Islet of Langerhans (tissue), 1 donor: ENCODE measurements at regions not wholly inside any gene's neighbourhood (a gene's known extent, or its start where the extent isn't known, plus 50 kb on each side); places are given as distances from the start of the nearest gene placed in this dataset.

Experiments
- FAIRE-seq: peaks from one replicate; lab custom pipeline; 2011; peaks lifted over from hg19 to GRCh38; lab: Jason Lieb, UNC

DNA sequence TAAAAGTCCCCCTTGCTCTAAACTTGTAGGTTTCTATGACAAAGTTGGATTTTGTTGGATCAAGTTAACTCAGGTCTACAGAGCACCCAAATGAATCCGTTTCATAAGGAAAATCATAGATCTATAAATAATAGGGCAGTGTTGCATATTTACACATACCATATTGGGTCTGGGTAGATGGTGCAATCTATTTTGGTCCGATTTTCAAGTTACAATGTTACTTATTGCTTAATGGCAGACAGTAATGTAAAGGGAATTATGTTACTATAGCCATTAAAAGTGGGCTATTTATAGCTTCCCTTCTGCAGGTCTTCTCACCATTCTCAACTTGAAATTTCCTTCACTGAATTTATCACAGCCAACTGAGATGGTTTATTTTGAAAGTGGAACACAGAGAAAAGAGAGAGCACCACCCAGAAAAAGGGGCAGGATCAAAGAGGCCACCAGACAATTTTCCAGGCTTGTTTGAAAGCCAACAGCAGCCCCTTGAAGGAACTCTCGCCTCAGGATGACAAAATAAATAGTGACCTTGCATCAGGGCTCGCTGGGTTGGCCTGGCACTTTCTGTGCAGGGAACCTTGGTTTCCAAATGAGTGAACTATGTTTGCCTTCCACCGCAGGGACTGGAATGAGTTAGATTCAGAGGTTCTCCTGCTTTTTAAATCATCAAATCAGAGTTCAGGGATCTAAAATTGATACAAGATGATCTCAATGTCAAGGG lies 260.2 kb upstream of the HES1 start:
- FAIRE-seq, result no peak

DNA sequence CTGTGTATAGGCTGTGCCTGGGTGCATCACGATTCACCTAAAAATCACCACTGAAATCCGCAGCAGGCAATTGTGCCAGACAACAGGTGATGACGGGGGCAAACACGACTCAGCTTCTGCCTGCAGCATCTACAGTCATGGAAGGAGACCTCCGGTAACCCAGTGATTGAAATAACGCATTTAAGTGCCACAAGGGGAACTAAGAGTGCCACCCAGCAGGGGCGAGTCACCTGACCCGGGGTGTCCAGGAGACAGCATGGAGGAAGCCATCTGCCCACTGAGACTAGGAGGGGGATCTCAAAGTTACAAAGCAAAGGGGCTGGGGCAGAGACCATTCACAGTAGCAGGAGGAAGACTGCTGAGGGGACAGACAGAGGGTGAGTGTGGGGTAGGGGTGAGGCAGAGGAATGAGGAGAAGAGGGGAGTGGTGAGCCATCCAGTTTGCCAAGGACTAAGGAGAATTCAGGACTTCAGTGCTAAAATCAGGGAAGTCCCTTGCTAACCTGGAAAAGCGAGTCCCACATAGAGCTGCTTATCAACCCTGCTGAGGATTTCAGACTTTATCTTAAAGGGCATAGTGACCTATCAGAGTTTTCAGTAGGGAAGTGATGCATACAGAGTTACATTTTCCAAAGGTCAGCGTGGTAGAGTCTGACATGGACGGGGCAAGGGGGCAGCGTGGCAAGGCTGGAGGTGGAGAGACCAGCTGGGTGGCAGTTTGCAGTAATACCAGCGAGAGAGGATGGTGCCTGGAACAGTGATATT lies 256.7 kb upstream of the HES1 start:
- FAIRE-seq, result no peak

DNA sequence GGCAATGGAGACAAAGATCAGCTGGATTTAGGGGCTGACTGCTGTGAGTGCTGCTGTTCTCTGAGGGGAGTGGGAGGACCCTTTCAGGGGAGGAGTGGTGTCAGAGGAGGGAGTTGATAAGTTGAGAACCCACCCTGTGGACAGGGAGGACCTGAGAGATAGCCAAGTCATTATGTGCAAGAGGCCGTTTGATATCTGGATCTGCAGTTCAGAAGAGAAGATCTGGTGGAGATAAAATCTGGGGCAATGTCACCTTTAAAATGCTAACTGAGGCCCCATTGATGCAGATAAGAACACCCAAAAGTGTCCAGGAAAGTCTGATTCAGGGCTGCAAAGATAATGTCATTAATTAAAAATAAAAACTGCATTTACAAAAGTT lies 256.1 kb upstream of the HES1 start:
- no peak for FAIRE-seq

DNA sequence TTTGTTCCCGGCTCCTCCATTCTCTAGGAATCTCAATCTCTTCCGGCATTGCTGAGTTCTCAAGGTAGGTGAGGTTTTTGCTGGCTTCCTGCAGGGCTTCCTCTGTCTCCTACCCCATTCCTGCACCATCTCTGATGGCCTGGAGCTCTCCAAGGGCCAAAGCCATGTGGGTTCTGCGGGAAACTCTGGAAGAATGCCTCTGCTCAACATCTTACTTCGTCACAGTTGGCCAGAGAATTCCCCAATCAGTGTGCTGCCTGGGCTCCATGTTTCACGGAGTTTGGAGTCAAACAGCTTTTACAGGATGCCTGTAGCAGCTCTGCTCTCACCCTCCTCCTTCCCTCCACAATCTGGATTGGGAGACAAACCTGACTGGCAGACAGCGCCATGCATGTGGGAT lies 253.9 kb upstream of the HES1 start:
- no peak for FAIRE-seq

DNA sequence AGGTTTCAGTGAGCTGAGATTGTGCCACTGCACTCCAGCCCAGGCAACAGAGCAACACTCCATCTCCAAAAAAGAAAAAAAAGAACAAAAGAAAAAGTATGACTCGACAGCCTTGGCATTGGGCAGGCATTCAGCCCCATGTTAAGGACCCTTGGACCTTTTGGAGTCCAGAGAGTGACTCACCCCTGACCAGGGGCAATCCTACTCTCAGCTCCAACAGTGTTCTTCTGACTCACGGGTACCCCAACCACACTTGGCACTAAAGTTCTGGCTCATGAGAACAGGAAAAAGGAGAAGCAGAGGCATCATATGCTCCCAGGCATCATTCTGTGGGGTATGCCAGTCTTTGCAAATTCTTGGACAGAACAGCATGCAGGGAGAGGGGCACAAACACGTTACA lies 252.4 kb upstream of the HES1 start:
- FAIRE-seq, result no peak

DNA sequence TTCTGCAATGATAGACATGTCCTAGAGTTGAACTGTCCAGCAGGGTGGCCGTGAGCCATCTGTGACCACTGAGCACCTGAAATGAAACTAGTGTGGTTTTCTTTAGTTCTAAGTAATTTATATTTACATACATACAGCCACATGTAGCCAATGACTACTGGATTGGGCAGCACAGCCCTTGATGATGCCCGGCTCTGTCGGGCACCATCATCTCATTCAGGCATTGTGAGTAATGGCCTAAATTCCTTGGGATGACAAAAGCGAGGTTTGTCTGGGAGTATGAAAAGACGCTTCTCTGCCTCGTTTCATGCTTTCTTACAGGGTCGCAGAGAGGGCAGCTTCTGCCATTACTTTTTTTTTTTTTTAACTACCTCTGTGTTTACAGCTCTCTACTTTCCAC lies 251.9 kb upstream of the HES1 start:
- no peak for FAIRE-seq

DNA sequence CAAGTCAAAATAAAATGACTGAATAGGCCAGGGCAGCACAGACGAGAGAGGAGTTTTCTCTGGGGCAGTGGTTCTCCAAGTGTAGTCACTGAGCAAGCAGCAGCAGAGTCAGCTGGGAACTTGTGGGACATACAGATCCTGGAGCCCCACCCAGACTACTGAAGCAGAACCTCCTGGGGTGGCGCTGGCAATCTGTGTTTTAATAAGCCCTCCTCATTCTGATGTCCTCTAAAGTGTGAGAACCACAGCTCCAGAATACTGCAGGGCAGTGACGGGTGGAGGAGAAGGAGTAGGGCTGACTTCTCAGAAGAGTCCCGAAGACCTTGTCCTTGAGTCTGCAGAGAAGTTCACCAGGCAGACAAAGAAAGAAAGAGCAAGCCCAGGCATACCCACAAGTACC lies 251.3 kb upstream of the HES1 start:
- no peak for FAIRE-seq

DNA sequence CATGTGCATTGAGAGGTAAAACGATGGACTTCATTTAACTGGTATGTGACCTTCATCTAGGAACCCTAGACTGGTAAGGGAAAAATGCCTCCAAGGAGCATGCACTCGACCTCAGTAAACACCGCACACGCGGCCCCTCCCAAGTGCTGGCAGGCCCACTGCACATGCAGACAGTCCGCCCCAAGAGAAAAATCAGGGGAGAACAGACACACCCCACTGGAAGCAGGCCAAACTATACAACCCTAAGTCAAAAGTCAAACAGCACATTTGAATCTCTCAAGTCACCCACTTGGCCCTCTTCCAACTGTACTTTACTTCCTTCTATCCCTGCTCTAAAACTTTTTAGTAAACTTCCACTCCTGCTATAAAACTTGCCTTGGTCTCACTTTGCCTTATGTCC lies 250.1 kb upstream of the HES1 start:
- FAIRE-seq, result no peak

DNA sequence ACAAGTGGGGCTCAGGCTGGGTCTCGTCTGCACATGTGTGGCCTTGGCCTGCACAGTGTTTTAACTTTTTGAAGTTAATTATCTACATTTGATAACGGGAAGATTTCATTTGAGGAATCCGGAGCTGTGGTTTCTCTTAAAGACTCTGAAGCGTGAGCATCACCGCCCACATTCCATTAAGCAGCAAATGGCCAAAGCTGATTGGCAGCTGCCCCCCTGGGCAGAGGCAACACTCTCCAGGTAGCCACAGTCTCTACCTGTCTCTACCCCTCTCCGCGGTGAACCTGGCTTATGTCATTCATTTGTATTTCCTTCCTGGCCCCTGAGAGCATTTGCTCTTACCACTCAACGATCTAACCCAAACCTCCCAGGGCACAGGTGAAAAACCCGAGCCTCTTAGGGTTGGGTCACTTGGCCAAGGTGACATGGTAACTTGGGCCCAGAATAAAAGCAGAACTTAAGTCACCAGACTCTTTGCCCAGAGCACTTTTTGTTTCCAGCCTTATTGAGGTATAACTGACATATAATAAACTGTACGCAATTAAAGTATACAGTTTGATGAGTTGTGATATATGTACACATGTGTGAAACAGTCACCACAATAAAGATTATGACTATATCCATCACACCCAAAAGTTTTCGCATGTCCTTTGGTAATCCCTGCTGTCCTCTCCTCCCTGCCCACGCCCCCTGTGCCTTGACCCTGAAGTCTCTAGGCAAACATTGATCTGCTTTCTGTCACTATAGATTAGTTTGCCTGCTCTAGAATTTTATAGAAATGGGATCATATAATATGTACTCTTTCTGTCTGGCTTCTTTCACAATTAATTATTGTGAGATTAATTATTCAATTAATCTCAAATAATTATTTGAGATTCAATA lies 245.7 kb upstream of the HES1 start:
- no peak for FAIRE-seq

DNA sequence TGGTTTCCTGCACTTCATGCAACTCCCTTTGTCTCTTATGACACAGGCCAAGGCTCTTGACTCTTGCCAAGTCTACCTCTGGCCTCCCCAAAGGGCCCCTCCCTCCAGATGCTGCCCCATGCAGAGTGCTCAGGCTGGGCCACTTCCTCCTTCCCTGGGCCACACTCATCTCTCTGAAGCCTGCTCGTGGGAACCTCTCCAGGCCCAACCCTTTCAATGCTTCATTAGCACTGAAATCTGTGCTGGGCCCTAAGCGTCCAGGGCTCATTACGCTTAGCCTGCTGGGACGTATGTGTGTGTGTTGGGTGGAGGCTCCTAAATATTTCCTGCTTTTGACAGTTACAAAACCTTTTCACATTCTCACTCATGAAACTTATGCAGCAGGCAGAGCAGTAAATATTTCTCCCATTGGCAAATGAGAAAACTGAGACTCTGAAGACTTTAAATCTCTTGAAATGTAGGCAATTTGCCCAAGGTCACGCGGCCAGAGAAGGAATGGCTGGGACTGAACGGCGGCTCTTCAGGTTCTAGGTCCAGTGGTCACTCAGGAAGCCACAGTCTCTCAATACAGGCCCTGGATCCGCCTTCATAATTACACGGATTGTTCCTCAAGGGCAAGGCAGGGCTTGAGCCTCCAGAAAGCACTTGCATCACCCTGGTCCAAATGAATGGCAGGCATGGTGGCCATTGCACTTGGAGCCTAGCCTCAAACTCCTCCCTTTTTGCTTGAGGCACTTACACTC lies 241.7 kb upstream of the HES1 start:
- FAIRE-seq, result no peak

DNA sequence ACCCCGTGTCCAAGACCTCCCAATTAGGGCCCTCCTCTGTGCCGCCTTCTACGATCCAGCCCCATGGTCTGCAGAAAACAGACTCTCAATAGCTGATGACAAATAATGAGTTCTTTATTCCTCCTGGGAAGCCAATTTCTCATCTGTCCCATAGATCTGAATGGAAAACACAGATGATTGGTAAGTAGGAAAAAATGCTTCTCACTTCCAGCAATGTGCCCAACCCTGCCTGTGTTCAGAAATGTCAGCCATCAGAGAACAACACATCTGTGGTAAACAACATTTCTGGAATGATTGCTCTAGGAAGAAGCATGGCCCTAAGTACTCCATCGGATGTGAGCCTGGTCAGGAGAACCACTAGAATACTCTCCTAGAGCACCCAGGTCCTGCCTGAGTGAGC lies 240.5 kb upstream of the HES1 start:
- no peak for FAIRE-seq

DNA sequence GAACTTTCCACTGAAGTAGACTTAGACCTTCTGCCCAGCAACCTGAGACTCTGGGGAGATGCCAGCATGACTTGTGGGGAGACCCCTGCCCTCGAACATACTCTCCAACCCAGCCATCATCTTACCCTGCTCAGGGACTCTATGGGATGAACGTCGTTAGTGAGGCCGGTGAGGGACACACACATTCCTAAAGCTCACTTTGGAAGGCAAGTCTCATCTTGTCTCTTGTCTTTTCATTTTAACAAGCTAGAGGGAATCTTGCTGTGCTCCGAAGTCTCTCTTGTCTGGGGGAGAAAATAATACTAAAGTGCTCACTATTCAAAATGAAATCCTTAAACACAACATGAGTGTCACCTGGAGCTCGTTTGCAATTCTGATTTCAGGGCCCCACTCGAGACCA lies 239.5 kb upstream of the HES1 start:
- FAIRE-seq, result no peak

DNA sequence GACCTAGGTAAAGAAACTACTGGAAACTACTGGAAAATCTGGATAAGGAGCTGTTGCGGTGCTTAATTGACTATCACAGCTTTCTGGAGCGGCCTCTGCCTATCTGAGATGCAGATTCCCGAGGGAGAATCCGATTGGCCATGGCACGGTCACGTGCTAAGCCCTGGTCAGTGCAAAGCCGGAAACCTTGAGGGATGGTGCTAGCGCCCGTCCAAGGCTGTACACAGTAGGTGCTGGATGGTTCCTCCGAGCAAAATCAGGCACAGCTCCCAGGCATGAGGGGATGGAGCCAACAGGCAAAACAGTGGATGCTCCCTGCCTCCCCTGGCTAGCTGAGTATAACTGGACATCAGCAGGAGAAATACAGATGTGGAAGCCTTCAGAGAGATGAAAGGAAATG lies 238.7 kb upstream of the HES1 start:
- no peak for FAIRE-seq

DNA sequence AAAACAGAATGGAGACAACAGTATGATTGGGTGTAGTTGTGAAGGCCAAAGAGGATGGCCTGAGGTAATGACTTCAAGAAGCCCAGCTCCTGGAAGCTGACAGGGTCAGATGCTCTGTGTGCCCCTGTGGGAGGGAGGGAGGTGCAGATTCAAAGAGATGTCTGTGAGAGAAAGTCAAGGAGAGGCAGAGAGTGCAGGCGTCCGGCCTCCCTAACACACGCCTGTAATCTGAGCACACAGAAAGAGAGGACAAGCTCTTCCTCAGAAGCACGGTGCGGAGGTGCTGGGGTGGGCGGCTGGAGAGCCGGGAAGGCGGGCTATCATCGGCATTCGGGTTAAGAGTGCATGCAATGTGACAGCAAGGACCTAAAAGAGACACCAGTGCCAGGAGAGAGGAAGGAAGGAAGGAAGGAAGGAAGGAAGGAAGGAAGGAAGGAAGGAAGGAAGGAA lies 238.2 kb upstream of the HES1 start:
- FAIRE-seq, result no peak

DNA sequence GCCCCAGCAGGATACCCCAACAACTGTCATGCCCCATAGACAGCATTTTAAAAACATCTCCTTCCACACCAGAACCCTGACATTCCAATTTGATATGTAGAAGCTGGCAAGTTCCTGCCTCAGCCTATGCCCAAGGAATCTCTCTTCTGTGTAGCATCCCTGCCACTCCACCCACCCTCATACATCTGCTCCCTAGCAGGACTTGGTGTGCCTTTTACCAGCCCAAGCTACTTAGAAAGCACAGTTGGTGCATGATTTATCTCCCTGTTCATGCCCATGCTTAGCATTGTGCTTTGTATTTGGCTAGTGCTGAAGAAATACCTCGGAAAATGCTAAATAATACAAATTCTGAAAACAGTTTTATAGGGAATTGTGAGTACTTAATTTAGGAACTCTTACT lies 236.9 kb upstream of the HES1 start:
- no peak for FAIRE-seq

DNA sequence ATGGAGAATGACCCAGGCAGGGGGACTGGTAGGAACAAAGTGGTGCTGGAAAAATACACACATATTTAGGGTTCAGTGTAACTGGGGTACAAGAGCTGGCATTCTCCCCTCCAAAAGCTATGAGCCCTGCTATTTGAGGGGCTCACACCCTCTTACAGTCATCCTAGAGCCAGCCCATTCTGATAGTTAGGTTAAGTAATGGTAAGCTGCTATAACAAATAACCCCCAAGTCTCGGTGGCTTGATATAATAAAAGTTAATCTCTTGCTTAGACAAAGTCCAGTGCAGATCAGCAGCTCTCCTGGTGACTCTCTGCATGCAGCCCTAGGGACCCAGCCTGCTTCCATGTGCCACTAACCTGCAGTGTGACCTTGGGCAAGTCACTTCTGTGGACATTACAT lies 234.9 kb upstream of the HES1 start:
- FAIRE-seq, result no peak

DNA sequence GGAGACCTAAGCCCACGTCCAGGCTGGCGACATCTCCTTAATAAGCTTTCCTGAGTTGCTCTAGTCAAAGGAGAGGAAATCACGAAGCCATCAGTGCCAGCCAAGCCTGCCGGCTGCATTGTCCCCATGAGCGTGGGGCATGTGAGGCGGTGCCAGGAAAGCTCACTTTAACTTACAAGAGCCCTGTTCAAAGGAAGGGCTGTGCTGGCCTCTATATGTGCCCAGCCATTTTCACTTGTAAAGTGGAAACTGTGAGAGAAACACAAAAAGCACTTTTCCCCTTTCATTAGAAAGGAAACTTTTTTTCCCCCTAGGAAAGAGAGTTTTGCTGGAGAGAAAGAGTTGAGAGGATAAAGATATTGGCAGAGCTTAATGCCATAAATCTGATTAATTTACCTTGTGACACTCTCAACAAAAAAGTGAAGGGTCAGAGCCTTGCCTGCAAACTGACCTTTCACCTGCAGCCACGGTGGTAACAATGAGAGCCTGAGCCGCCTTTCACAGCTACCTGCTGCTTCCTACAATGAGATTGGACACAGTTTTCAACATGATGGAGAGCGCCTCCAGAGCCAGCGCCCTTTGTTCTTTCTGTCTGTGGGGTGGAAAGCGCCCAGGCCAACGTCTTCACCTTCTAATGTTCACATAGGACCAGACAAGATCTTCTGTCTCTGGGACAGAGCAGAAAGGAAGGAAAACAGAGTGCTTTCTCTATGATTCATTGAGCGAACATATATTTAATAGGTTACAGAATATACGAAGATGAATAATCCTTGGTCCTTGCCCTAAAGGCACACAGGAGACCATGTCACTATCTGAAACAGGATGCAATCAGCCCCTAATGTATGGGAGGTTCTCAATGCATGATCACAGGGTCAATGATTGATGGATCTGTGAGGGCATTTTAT lies 233.1 kb upstream of the HES1 start:
- no peak for FAIRE-seq

DNA sequence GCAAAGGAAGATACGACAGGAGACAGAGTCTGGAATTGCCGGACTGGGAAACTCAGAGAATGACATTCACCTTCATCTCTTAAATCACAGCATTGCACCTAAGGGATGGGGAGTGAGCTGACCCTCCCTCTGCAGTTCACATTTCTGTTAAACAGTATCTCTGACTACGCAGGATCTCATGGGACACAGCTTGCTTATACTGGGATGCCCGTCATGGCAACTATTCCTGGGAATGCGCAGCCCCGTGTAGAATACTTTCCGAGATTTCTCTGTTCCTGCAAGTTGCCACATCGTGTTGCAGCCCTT lies 232.5 kb upstream of the HES1 start:
- no peak for FAIRE-seq

DNA sequence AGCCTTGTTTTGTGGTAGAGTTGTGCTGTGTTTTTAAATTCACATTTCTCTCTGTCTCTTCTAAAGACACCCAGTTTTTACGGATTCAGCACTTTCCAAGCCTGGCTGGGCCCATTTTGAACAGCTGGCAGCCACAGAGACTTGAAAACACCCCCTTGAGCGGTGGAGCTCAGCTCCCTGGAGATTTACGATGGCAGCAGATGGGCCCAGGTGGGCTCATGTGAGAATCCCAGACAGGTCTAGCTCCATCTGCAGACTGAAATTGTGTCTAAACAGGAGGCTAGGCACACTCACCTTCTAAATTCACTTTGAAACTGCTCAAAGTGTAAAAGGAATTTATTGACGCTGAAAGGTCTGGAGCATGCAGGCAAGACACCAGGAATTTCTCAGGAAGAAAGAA lies 232.0 kb upstream of the HES1 start:
- peak; percentile 9 for FAIRE-seq

DNA sequence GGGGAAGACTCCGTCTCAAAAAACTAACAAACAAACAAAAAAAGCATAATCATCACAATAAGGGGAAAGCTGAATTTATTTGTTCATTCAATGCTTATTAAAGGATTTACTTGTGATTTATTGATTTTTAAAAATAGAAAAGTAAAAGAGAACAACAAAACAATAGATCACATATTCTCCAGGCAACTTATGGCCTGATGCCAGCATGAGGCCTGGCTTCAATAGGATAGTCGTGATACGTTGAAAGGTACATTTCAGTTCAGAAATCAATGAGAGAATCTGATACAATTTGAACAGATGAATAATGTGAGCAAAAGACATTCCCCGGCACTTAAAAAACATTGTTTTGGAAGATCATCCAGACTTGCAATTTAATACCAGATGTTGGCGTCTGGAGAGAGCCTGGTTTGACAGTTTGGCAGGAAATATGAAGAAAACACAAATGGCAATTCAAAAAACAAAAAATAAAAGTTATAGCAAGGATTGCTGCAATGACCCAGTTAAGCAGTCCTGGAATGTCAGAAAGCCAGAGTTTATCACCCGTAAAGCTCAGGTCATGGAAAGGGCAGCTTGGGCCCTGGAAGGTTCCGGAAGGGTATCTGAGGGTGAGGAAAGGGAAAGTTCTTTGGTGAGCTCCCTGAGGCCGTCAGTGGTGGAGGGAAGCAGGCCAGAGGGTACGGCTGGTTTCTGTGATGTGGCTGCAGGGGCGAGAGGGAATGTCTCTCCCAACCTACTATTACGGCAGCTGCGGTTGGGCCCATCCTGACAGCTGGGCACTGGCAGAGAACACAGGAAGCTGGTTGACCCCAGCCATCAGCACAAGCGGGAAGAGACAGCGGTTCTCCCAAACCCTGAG lies 230.2 kb upstream of the HES1 start:
- no peak for FAIRE-seq
